ENCODE measurements at regions not wholly inside any gene's neighbourhood (a gene's known extent, or its start where the extent isn't known, plus 50 kb on each side); places are given as distances from the start of the nearest gene placed in this dataset.

- TF ChIP-seq BCLAF1 (IDR thresholded peaks at IDR 0.05) (no peak), E4F1 (IDR thresholded peaks at IDR 0.05; ENCODE audit: borderline replicate concordance, partially characterized antibody) (no peak), ZBTB4 (CRISPR knock-in tag; IDR thresholded peaks at IDR 0.05) (no peak), ZNF217 (IDR thresholded peaks at IDR 0.05) (no peak), ELK1 (IDR thresholded peaks at IDR 0.05; ENCODE audit: low read depth, low read length) (no peak)
Observed at GRCh38 chr18:28584731-28585130, 407.8 kb upstream of the CDH2 start (continued).
